ENCODE measurements at regions not wholly inside any gene's neighbourhood (a gene's known extent, or its start where the extent isn't known, plus 50 kb on each side); places are given as distances from the start of the nearest gene placed in this dataset.

DNA sequence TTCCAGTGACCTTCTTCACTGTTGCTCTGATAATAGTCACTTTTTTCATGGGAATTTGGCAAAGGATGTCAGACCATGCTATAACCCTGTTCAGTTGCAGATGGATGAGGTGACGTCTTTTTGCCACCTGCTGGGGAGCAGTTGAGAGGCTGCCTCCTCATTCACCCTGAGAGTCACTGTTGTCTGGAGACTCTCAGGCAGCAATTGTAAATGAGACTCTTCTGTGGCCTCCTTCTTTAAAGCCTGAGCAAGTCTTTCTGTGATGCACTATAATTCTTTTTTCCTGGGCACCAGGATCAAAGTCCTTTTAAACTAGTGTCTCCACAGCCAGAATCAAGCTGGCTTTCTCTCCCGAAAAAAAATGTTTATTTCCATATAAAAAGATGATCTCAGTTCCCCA lies 345.1 kb downstream of the ARL4A start:
- no peak for TF ChIP-seq POLR2AphosphoS5 (IDR thresholded peaks at IDR 0.05; ENCODE audit: low read depth, low read length)
- TF ChIP-seq FOXP2 (optimal IDR thresholded peaks at IDR 0.05; ENCODE audit: borderline replicate concordance, extremely low read depth, extremely low read length, insufficient read depth) = no peak
- TF ChIP-seq TAF1 (IDR thresholded peaks at IDR 0.05; ENCODE audit: borderline replicate concordance, insufficient read depth, low read length) = no peak
- TF ChIP-seq SIN3A (IDR thresholded peaks at IDR 0.05; ENCODE audit: borderline replicate concordance, insufficient read depth, low read length) = no peak
- TF ChIP-seq, protein P1, sequence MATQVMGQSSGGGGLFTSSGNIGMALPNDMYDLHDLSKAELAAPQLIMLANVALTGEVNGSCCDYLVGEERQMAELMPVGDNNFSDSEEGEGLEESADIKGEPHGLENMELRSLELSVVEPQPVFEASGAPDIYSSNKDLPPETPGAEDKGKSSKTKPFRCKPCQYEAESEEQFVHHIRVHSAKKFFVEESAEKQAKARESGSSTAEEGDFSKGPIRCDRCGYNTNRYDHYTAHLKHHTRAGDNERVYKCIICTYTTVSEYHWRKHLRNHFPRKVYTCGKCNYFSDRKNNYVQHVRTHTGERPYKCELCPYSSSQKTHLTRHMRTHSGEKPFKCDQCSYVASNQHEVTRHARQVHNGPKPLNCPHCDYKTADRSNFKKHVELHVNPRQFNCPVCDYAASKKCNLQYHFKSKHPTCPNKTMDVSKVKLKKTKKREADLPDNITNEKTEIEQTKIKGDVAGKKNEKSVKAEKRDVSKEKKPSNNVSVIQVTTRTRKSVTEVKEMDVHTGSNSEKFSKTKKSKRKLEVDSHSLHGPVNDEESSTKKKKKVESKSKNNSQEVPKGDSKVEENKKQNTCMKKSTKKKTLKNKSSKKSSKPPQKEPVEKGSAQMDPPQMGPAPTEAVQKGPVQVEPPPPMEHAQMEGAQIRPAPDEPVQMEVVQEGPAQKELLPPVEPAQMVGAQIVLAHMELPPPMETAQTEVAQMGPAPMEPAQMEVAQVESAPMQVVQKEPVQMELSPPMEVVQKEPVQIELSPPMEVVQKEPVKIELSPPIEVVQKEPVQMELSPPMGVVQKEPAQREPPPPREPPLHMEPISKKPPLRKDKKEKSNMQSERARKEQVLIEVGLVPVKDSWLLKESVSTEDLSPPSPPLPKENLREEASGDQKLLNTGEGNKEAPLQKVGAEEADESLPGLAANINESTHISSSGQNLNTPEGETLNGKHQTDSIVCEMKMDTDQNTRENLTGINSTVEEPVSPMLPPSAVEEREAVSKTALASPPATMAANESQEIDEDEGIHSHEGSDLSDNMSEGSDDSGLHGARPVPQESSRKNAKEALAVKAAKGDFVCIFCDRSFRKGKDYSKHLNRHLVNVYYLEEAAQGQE (IDR thresholded peaks at IDR 0.05; ENCODE audit: insufficient read depth in 1 of 2, low read depth in 2 of 2, low read length in 2 of 2) = no peak

DNA sequence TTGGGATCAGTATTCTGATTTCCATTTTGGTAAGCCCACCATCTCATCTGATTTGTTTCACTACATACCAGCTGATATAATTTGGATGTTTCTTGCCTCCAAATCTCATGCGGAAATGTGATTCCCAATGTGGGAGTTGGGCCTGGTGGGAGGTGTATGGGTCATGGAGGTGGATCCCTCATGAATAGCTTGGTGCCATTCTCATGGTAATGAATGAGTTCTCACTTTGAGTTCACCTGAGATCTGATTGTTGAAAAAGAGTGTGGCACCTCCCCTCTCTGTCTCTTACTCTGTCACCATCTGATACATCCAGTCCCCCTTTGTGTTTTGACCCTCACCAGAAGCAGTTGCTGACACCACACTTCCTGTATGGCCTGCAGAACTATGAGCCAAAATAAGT lies 347.3 kb downstream of the ARL4A start:
- TF ChIP-seq SIN3A (IDR thresholded peaks at IDR 0.05; ENCODE audit: borderline replicate concordance, insufficient read depth, low read length) = no peak
- no peak for TF ChIP-seq TAF1 (IDR thresholded peaks at IDR 0.05; ENCODE audit: borderline replicate concordance, insufficient read depth, low read length)
- TF ChIP-seq, protein P1 (IDR thresholded peaks at IDR 0.05; ENCODE audit: insufficient read depth in 1 of 2, low read depth in 2 of 2, low read length in 2 of 2) = no peak

DNA sequence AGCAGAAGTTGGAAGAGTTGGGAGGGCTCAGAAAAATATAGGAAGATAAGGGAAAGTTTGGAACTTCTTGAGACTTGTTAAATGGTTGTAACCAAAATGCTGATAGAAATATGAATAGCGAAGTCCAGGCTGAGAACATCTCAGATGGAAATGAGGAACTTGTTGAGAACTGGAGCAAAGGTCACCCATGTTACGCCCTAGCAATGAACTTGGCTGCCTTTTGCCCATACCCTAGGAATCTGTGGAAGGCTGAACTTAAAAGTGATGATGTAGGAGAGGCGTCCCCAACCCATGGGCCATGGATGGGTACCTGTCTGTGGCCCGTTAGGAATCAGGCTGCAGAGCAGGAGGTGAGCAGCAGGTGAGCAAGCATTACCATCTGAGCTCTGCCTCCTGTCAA lies 347.8 kb downstream of the ARL4A start:
- TF ChIP-seq SIN3A (IDR thresholded peaks at IDR 0.05; ENCODE audit: borderline replicate concordance, insufficient read depth, low read length) = no peak
- TF ChIP-seq POLR2AphosphoS5 (IDR thresholded peaks at IDR 0.05; ENCODE audit: low read depth, low read length) = no peak
- TF ChIP-seq TAF1 (IDR thresholded peaks at IDR 0.05; ENCODE audit: borderline replicate concordance, insufficient read depth, low read length) = no peak
- no peak for TF ChIP-seq FOXP2 (optimal IDR thresholded peaks at IDR 0.05; ENCODE audit: borderline replicate concordance, extremely low read depth, extremely low read length, insufficient read depth)
- TF ChIP-seq, protein P1 (IDR thresholded peaks at IDR 0.05; ENCODE audit: insufficient read depth in 1 of 2, low read depth in 2 of 2, low read length in 2 of 2) = no peak

DNA sequence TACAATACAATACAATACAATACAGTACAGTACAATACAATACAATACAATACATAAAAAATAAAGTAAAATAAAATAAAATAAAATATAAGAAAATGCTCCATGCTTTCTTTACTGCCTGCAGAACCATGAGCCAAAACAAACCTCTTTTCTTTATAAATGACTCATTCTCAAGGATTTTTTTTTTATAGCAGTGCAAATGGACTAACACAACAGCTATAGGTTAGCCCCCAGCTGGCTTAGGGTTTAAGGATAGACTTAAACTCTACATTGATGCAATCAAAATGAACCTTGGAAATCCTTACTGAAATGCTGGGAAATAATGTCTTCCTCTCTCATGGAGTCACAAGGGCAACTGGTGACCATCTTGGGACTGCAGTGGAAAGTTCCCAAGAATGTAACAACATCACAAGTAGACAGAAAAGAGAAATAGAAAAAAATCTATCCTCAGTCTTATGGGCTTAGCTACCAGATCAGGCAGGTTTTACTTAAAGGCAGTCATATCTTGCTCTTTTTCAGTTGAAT lies 348.9 kb downstream of the ARL4A start:
- TF ChIP-seq, protein P1 (IDR thresholded peaks at IDR 0.05; ENCODE audit: insufficient read depth in 1 of 2, low read depth in 2 of 2, low read length in 2 of 2) = no peak
- TF ChIP-seq TAF1 (IDR thresholded peaks at IDR 0.05; ENCODE audit: borderline replicate concordance, insufficient read depth, low read length) (no peak), POLR2AphosphoS5 (IDR thresholded peaks at IDR 0.05; ENCODE audit: low read depth, low read length) (no peak), SIN3A (IDR thresholded peaks at IDR 0.05; ENCODE audit: borderline replicate concordance, insufficient read depth, low read length) (no peak), FOXP2 (optimal IDR thresholded peaks at IDR 0.05; ENCODE audit: borderline replicate concordance, extremely low read depth, extremely low read length, insufficient read depth) (no peak)

DNA sequence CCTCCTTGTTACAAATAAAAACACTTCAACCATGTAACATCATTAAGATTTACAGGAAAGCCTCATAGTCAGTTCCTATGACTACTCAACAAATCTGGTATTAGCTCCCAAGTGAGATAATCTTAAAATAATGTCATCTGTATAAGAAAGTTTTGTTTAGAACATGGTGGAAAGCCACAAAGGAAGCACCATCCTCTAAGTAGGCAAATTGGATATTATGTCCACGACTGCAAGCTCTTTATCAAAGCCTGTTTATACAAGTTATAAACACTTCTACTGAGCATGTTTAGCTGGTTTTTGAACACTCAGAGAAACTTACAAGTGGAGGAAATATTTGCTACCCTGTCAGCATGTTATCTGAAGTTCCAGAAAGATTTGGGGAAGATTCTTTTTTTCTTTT lies 349.8 kb downstream of the ARL4A start:
- no peak for TF ChIP-seq FOXP2 (optimal IDR thresholded peaks at IDR 0.05; ENCODE audit: borderline replicate concordance, extremely low read depth, extremely low read length, insufficient read depth)
- TF ChIP-seq SIN3A (IDR thresholded peaks at IDR 0.05; ENCODE audit: borderline replicate concordance, insufficient read depth, low read length) = no peak
- TF ChIP-seq TAF1 (IDR thresholded peaks at IDR 0.05; ENCODE audit: borderline replicate concordance, insufficient read depth, low read length) = no peak
- TF ChIP-seq POLR2AphosphoS5 (IDR thresholded peaks at IDR 0.05; ENCODE audit: low read depth, low read length) = no peak
- TF ChIP-seq, protein P1 (IDR thresholded peaks at IDR 0.05; ENCODE audit: insufficient read depth in 1 of 2, low read depth in 2 of 2, low read length in 2 of 2) = no peak
